ENCODE measurements at regions not wholly inside any gene's neighbourhood (a gene's known extent, or its start where the extent isn't known, plus 50 kb on each side); places are given as distances from the start of the nearest gene placed in this dataset.
"Not testable (repeated sequence)": the region's sequence is repeated elsewhere in the genome, so short reads cannot be mapped to it uniquely, and the experiment has no call there.

- H3K4me1 ChIP-seq (ENCODE audit: insufficient read depth, insufficient read length), result no peaks in the 10 kb centered on the region
- no peak overlapping the region for H3K4me3 ChIP-seq (ENCODE audit: insufficient read length, low read depth)
- H3K9me3 ChIP-seq (ENCODE audit: insufficient read depth, low read length), result no peaks in the 10 kb centered on the region
- no peak overlapping the region for H3K9ac ChIP-seq (ENCODE audit: insufficient read length, low read depth)
- no peak for DNase-seq (ENCODE audit: low read depth, low spot score)
- no peaks in the 10 kb centered on the region for H3K27me3 ChIP-seq (ENCODE audit: insufficient read depth, insufficient read length)
- H3K36me3 ChIP-seq (ENCODE audit: insufficient read depth, insufficient read length, low read length), result no peaks in the 10 kb centered on the region
- TF ChIP-seq YY1 (IDR thresholded peaks at IDR 0.05; ENCODE audit: insufficient read depth, insufficient read length), result no peak
These were observed 115.1 kb downstream of the OTOR start for GRCh38 chr20:16863303-16863702.

- Histone ChIP-seq H3K9me3 (ENCODE audit: insufficient read depth, low read length) (no peaks in the 10 kb centered on the region), H3K4me3 (ENCODE audit: insufficient read length, low read depth) (no peak overlapping the region), H3K36me3 (ENCODE audit: insufficient read depth, insufficient read length, low read length) (no peaks in the 10 kb centered on the region), H3K27me3 (ENCODE audit: insufficient read depth, insufficient read length) (no peaks in the 10 kb centered on the region), H3K9ac (ENCODE audit: insufficient read length, low read depth) (no peak overlapping the region), H3K4me1 (ENCODE audit: insufficient read depth, insufficient read length) (no peaks in the 10 kb centered on the region)
- no peak for TF ChIP-seq ZNF274 (IDR thresholded peaks at IDR 0.05; ENCODE audit: low read depth, low read length)
- no peak for TF ChIP-seq SUZ12 (IDR thresholded peaks at IDR 0.05; ENCODE audit: extremely low read depth, insufficient read depth, insufficient read length)
- TF ChIP-seq YY1 (IDR thresholded peaks at IDR 0.05; ENCODE audit: insufficient read depth, insufficient read length), result no peak
- no peak for DNase-seq (ENCODE audit: low read depth, low spot score)
These were observed 115.9 kb downstream of the OTOR start for GRCh38 chr20:16864069-16864468.

GRCh38 chr20:16864963-16865362, 116.8 kb downstream of the OTOR start:
- H3K4me1 ChIP-seq (ENCODE audit: insufficient read depth, insufficient read length), result no peaks in the 10 kb centered on the region
- H3K27me3 ChIP-seq (ENCODE audit: insufficient read depth, insufficient read length), result no peaks in the 10 kb centered on the region
- no peaks in the 10 kb centered on the region for H3K36me3 ChIP-seq (ENCODE audit: insufficient read depth, insufficient read length, low read length)
- no peak for DNase-seq (ENCODE audit: low read depth, low spot score)
- TF ChIP-seq ZNF274 (IDR thresholded peaks at IDR 0.05; ENCODE audit: low read depth, low read length), result no peak
- no peak for TF ChIP-seq YY1 (IDR thresholded peaks at IDR 0.05; ENCODE audit: insufficient read depth, insufficient read length)
- TF ChIP-seq SUZ12 (IDR thresholded peaks at IDR 0.05; ENCODE audit: extremely low read depth, insufficient read depth, insufficient read length), result no peak
- no peaks in the 10 kb centered on the region for H3K9me3 ChIP-seq (ENCODE audit: insufficient read depth, low read length)
- no peak overlapping the region for H3K9ac ChIP-seq (ENCODE audit: insufficient read length, low read depth)
- no peak overlapping the region for H3K4me3 ChIP-seq (ENCODE audit: insufficient read length, low read depth)

GRCh38 chr20:16865406-16865805, 117.2 kb downstream of the OTOR start:
- Histone ChIP-seq H3K9me3 (ENCODE audit: insufficient read depth, low read length) (no peaks in the 10 kb centered on the region), H3K9ac (ENCODE audit: insufficient read length, low read depth) (no peak overlapping the region), H3K4me1 (ENCODE audit: insufficient read depth, insufficient read length) (no peaks in the 10 kb centered on the region), H3K36me3 (ENCODE audit: insufficient read depth, insufficient read length, low read length) (no peaks in the 10 kb centered on the region), H3K27me3 (ENCODE audit: insufficient read depth, insufficient read length) (no peaks in the 10 kb centered on the region), H3K4me3 (ENCODE audit: insufficient read length, low read depth) (no peak overlapping the region)
- TF ChIP-seq YY1 (IDR thresholded peaks at IDR 0.05; ENCODE audit: insufficient read depth, insufficient read length), result no peak
- no peak for TF ChIP-seq SUZ12 (IDR thresholded peaks at IDR 0.05; ENCODE audit: extremely low read depth, insufficient read depth, insufficient read length)
- TF ChIP-seq ZNF274 (IDR thresholded peaks at IDR 0.05; ENCODE audit: low read depth, low read length), result no peak
- DNase-seq (ENCODE audit: low read depth, low spot score), result no peak

- not testable (repeated sequence) for H3K9ac ChIP-seq (ENCODE audit: insufficient read length, low read depth); H3K4me3 ChIP-seq (ENCODE audit: insufficient read length, low read depth); H3K27me3 ChIP-seq (ENCODE audit: insufficient read depth, insufficient read length); H3K4me1 ChIP-seq (ENCODE audit: insufficient read depth, insufficient read length); H3K36me3 ChIP-seq (ENCODE audit: insufficient read depth, insufficient read length, low read length); DNase-seq (ENCODE audit: low read depth, low spot score); H3K9me3 ChIP-seq (ENCODE audit: insufficient read depth, low read length)
These were observed 125.0 kb downstream of the OTOR start for GRCh38 chr20:16873124-16873523.

- Histone ChIP-seq H3K9me3 (ENCODE audit: insufficient read depth, low read length) (no peaks in the 10 kb centered on the region), H3K9ac (ENCODE audit: insufficient read length, low read depth) (no peak overlapping the region), H3K27me3 (ENCODE audit: insufficient read depth, insufficient read length) (no peaks in the 10 kb centered on the region), H3K36me3 (ENCODE audit: insufficient read depth, insufficient read length, low read length) (no peaks in the 10 kb centered on the region), H3K4me3 (ENCODE audit: insufficient read length, low read depth) (no peak overlapping the region), H3K4me1 (ENCODE audit: insufficient read depth, insufficient read length) (no peaks in the 10 kb centered on the region)
- TF ChIP-seq SUZ12 (IDR thresholded peaks at IDR 0.05; ENCODE audit: extremely low read depth, insufficient read depth, insufficient read length) (no peak), ZNF274 (IDR thresholded peaks at IDR 0.05; ENCODE audit: low read depth, low read length) (no peak), YY1 (IDR thresholded peaks at IDR 0.05; ENCODE audit: insufficient read depth, insufficient read length) (no peak)
- no peak for DNase-seq (ENCODE audit: low read depth, low spot score)
These were observed 128.9 kb downstream of the OTOR start for GRCh38 chr20:16877053-16877554.

- Histone ChIP-seq H3K4me1 (ENCODE audit: insufficient read depth, insufficient read length) (no peaks in the 10 kb centered on the region), H3K9me3 (ENCODE audit: insufficient read depth, low read length) (no peaks in the 10 kb centered on the region; the same call in 1 of the 2 replicates), H3K4me3 (ENCODE audit: insufficient read length, low read depth) (no peak overlapping the region), H3K27me3 (ENCODE audit: insufficient read depth, insufficient read length) (no peaks in the 10 kb centered on the region), H3K36me3 (ENCODE audit: insufficient read depth, insufficient read length, low read length) (no peaks in the 10 kb centered on the region), H3K9ac (ENCODE audit: insufficient read length, low read depth) (no peak overlapping the region)
- TF ChIP-seq ZNF274 (IDR thresholded peaks at IDR 0.05; ENCODE audit: low read depth, low read length) (no peak), YY1 (IDR thresholded peaks at IDR 0.05; ENCODE audit: insufficient read depth, insufficient read length) (no peak), SUZ12 (IDR thresholded peaks at IDR 0.05; ENCODE audit: extremely low read depth, insufficient read depth, insufficient read length) (no peak)
- no peak for DNase-seq (ENCODE audit: low read depth, low spot score)
These were observed 137.6 kb downstream of the OTOR start for GRCh38 chr20:16885746-16886145.

- no peak for DNase-seq (ENCODE audit: low read depth, low spot score)
- H3K9ac ChIP-seq (ENCODE audit: insufficient read length, low read depth), result no peak overlapping the region
- no peak overlapping the region for H3K4me3 ChIP-seq (ENCODE audit: insufficient read length, low read depth)
- H3K36me3 ChIP-seq (ENCODE audit: insufficient read depth, insufficient read length, low read length), result no peaks in the 10 kb centered on the region
- H3K9me3 ChIP-seq (ENCODE audit: insufficient read depth, low read length), result no peaks in the 10 kb centered on the region
- H3K27me3 ChIP-seq (ENCODE audit: insufficient read depth, insufficient read length), result no peaks in the 10 kb centered on the region
- TF ChIP-seq SUZ12 (IDR thresholded peaks at IDR 0.05; ENCODE audit: extremely low read depth, insufficient read depth, insufficient read length) (no peak), YY1 (IDR thresholded peaks at IDR 0.05; ENCODE audit: insufficient read depth, insufficient read length) (no peak), ZNF274 (IDR thresholded peaks at IDR 0.05; ENCODE audit: low read depth, low read length) (no peak)
- no peaks in the 10 kb centered on the region for H3K4me1 ChIP-seq (ENCODE audit: insufficient read depth, insufficient read length)
These were observed 150.3 kb downstream of the OTOR start for GRCh38 chr20:16898433-16898832.
